NCI-H2196 (cell line): ENCODE measurements at regions not wholly inside any gene's neighbourhood (a gene's known extent, or its start where the extent isn't known, plus 50 kb on each side); places are given as distances from the start of the nearest gene placed in this dataset.

ENCODE experiments used
- DNase-seq: peaks from one replicate; lab custom pipeline; 2025; ENCODE audit not compliant: unreplicated experiment; lab: John Stamatoyannopoulos, UW

DNA sequence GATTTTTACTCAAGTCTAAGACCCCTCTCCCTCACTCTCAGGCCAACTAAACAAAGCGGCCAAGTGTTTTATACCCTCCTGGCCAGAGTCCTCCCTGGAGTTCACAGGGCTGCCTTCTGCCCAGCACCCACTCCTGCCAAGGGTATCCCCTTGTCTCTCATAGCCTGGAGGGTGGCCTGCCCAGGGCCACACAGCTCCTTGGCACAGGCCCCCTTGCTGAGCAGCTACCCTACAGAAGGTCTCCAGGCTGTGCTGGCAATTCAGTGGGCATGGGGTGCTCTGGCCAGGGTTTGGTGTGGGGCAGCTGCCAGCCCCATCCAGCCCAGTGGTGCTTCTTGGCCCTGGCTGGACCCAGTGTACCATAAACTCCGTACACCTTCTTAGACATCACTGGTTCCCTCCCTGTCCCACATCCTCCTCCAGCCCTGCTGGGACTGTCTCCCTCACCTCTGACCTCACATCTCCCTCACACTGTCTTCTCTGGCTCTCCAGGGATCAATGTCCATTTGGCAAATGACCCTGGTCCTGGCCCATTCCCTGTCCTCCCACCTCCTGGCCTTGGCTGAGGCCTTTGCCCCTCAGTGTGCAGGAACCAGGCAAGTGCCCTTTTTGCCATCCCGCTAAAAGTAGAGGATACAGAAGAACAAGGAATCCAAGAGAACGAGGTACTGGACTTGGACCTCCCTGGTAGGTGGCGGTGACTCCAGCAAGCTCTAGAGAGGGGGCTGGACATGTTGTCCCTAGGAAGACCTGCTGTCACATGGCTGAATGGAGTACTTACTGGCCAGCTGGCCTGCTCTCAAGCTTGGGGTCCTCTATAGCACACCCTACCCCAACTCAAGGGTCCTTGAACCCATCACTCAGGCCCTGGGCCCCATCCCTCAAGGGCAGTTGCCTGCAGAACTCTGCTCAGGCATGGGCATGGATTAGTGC, 50.0 kb upstream of the TRPM1 start:
- no peak for DNase-seq

DNA sequence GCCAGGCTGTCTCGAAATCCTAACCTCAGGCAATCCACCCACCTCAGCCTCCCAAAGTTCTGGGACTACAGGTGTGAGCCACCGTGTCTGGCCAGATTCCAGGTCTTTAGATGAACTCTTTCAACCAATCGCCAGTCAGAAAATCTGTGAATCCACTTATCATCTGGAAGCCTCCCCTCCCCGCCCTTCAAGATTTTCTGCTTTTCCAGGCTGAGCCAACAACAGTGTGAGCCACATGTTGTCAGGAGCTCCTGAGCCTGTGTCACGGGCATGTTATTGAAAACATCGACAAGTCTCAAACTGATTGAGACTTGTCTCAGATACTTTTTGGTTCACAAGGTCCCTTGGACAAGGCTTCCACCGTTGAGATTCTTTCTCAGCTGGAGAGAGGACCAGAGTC, 52.0 kb upstream of the TRPM1 start:
- no peak for DNase-seq

DNA sequence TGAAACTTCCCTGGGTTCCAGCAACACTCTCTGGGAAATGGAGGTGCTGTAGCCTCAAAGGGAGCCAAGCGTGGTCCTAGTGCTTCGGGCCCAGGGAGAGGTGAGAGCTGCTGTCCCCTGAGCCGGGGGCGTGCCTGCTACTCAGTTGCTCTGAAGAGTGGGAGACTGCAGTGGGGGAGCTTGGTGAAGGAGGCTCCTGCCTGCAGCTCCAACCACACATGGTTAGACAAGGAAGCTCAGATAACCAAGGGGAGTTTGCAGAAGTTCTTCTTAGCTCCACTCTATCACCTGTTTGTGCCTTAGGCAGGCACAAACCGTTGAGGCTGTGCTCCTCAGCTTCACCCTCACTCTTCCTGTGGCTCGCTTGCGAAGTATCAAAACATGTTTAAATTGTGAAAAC, 53.6 kb upstream of the TRPM1 start:
- DNase-seq: no peak

DNA sequence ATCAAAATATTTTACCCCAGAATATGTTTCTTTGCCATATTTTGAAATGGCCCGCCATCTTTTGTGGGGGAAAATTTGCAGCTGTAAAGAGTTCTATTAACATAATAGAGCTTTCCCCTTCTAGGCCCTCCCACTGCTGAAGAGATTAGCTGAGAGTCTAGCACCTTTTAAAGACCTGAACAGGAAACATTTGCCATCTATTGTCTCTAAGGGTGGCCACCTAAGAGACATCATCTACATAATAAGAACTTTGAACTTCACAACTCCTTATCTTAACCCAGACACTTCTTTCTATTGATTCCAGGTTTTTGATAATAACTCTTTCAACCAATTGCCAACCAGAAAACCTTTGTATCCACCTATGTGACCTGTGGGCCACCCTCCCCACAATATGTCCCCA, 54.7 kb upstream of the TRPM1 start:
- DNase-seq: no peak

DNA sequence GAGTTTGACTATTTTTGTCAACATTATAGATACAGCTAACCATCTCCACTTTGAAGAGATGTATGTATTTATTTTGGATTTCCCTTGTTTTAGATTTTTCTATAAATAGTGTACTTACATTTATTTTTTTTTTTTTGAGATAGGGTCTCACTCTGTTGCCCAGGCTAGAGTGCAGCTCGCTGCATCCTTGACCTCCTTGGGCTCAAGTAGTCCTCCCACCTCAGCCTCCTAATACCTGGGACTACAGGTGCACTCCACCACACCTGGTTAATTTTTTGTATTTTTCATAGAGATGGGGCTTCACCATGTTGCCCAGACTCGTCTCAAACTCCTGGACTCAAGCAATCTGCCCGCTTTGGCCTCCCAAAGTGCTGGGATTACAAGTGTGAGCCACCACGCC, 55.3 kb upstream of the TRPM1 start:
- no peak for DNase-seq

DNA sequence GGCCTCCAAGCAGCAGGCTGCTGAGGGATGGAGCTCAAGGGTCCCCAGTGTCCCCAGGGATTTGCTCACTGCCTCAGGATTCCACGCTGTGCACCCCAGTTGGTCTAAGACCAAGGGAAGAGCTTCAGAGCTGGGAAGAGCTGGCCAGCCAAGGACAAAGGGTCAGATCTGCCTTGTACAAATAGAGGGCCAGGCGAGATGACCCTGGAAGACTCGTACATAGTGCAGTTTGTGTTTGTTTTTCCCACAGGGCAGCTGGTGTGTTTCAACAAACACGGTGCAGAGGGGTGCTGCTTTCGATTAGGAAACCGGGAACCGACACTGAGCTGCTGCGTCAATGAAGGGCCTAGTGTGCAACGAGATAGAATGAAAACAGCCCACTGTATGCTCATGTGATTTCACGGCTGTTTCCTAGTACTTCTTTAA, 56.1 kb upstream of the TRPM1 start:
- no peak for DNase-seq

DNA sequence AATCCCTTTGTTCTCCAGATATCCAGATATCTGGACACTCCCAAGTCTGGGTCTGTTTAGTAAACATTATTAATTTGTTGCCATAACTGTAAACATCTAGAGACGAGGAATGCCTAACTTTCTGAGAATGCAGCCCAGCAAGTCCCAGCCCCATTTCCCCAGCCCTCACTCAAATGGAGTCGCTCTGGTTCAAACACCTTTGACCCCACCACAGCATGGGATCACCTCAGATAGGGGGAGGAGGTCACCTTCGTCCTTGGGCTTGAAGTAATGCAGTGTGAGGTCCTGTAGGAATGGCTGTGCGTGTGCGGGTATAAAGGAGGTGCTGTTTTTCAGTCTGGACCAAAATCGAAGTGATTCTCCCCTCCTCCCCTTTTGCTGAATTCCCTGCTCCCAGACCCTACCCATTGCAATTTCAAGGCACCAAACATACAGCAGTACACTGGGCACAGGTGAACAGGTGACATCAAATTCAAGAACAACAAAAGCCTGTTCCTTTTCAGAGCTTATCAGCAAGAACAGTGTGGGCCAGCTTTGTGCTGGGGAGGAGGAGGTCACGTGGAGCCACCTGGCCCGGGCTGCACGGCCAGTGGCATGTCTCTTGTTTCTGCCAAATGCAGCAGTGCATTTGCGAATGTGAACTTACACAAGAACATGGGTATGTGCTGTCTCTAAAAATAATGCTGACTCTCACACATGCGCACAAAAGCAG, 57.5 kb upstream of the TRPM1 start:
- no peak for DNase-seq

DNA sequence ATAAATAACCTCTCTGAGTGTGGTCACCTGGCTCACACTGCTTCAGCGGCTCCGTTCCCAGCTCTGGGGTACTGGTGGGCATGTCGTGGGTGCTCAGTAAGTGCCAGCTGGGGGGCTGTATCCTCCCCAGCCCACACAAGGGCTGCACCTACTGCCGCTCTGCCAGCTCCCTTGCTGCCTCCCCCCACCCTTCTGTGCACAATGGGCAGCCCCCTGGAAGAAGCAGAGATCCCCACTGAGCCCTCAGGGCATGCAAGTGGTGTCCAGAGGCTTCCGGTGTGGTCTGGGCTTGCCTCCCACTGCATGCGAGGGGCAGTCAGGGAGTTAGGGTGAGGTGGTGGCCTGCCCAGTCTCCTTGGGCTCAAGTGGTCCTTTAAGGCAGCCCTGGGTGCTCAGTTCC, 58.3 kb upstream of the TRPM1 start:
- no peak for DNase-seq

DNA sequence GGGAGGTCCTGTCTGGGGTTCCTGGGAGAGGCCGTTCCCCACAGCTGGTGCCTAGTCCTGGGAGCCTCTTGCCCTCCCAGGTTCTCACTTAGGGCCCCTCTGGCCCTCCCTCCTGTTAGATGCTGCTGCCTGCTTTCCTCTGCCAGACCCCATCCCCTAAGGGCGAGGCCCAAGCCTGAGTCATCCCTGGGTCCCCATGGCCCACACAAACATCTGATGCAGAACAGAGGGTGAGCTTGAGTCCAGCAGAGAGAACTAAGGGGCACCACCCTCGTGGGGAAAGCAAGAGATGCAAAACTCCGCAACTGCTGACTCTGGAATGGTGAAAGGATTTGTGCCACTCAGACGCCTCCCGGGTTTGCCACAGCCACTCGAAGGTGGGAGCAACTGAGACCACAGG, 58.8 kb upstream of the TRPM1 start:
- DNase-seq: no peak

DNA sequence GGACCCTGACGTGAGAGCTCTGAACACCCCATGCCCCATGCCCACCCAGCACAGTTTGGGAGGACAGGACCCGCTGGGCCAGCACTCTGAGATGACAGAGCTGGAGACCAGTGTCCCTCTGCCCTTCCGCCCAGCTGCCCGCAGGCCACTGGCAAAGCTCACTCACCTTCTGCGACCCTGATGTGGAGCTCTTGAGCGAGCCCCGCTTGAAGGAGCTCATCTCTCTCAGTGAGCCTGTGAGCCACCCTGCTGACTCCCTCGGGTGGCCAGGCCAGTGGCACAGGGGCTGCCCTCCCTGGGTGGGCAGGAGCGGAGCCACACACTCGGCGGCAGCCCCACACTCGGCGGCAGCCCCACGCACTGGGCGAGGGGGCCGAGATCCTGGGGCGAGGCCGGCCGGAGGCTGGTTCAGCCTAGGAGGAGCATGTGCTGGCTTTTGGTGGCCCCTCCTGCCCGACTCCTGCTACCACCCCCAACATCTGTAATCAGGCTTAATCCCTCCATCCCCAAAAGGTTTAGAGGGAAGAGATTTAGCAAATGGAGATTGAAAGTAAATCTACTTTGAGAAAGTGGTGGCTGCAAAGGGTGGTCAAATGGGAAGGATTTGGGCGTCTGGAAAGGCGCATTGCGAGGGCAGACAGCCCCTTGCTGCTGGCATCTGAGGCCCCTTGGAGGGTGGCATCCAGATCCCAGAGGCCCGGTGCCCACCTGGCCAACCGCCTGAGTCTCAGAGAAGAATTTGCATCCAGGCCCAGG, 59.4 kb upstream of the TRPM1 start:
- DNase-seq: no peak

DNA sequence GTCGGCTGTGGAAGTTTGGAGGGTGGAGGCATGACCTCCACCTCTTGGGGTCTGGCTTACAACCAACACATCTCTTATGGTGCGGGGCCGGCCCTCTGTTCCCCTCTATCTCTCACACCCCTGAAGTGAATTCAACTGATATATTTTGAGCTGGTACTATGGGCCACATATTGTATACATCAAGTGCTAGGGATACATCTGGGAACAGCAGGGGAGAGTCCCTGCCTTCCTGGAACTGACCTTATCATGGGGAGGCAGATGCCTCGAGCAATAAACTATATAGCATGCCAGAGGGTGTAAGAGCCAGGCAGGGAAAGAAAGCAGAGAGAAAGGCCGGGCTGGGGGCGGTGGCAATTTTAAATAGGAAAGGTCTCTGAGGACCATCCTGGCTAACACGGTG, 60.4 kb upstream of the TRPM1 start:
- no peak for DNase-seq

DNA sequence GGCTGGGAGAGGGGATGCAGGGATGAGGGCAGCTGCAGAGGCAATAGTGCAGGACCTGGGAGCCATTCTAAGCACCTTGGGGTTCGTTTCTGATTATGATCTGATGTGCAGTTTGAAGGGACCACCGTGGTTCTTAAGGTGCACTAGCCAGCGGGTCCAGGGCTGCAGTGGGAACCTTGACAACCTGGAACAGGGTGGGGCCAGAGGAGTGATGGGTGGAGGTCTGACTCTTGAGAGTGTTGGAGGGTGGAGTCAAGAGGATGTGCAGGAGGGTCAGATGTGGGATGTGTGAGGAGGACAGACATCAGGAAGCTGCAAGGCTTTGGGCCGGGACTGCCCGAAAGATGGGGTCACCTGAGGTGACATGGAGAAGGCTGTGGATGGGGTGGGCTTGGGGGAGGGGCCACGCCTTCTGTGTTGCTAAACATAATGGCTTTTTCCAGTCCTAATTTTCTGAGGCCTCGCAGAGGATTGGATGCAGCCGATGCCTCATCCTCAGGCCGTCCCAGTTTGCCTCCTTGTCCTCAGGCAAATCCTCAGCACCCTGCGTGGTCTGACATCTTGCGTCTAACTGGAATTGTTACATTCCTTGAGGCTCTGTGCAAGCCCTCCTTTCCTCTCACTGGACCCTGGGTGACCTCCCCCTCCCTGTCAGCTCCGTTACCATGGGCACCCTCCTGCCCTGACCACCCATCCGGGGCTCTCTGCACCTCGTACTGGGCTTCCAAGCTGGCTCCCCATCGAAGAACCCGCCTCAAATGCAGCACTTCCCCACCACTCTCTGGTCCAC, 61.4 kb upstream of the TRPM1 start:
- no peak for DNase-seq

DNA sequence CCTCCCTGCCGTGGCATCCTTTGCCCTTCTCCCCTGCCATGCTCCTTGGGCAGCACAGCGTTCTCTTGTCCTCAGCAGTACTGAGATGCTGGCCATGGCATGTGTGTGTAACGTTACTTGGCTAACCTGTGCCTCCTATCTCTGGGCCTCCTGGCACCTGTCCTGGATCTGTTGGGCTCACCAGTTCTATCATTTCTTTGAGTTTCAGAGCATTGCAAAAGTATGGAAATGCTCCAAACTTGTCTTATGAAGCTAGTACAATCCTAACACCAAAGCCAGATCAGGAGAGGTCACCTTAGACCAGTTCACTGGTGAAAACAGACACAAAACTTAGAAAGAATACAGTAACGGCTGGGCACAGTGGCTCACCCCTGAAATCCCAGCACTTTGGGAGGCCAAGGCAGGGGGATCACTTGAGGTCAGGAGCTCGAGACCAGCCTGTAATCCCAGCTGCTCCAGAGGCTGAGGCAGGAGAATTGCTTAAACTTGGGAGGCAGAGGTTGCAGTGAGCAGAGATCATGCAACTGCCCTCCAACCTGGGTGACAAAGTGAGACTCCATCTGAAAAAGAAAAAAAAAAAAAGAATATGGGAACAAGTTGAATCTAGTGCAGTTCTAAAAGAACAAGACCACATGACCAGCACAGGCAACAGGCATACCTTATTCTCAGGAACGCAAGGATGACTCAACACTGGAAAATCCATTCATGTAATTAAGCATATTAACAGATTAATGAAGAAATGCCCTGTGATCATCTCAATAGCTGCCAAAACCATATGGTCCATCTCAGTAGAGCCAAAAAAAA, 62.4 kb upstream of the TRPM1 start:
- no peak for DNase-seq

DNA sequence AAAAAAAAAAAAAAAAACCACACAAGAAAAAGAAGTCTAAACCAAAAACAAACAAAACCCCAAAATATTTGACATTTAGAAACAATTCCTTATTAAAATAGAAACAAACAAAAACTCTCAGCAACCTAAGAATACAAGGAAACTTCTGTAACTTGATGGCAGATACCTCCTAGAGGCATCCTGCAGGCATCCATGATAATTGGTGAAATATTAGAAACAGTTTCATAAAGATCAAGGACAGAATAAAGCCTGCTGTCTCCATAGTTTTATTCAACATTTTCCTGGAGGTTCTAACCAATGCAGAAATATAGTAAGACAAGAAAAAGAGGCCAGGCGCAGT, 63.0 kb upstream of the TRPM1 start:
- no peak for DNase-seq

DNA sequence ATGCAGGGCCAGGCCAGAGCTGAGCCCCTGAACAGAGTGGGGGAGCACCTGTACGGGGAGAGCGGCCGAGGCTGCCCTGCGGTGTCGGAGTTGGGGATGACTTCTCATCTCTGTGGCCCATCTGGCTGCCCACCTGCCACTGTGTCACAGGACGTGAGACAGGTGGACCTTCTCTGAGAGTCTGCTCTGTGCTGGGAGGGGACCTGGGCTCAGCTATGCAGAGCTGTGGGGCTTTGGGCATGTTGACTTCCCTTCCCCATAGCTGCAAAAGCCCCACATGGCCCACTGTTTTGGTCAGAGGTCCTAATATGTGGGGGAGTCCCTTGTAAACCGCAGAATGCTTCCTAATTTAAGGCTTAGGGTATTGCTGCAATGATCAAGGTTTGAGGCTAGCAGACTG, 68.0 kb upstream of the TRPM1 start:
- DNase-seq: no peak

DNA sequence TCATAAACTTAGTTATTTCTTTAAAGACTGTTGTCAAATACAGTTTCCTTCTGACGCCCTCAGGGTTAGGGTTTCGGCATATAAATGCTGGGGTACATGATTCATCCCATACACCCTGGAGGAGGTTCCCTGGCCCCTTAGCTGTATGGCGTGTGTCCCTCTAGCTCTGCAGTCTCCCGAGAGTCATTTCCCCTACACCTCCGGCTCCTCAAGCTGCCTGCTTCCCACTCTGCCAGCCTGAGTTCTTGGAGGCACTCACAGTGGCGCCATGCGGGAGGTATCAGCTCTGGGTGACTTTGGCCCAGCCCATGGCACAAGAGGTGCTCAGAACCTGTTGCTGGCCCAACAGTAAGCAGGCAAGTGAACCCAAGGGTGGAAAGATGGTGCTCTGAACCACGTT, 70.2 kb upstream of the TRPM1 start:
- no peak for DNase-seq

DNA sequence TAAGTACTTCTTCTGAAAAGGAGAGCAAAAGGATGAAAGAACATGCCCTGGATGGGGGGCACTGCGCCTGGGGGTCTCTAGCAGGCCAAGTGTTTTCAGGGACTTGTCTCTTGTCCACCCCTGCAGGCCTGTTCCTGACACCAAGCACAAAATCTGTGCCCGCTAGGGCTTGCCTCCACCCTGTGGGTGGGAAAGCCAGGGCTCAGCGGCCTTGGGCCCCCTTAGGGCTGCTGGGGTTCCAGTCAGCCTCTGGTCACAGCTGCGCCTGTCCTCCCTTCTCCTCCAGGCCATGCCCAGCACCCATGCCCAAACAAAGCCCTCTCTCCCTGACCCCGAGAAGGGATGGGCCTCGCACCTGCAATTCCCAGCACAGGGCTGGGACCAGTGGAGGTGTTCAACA, 71.1 kb upstream of the TRPM1 start:
- no peak for DNase-seq

DNA sequence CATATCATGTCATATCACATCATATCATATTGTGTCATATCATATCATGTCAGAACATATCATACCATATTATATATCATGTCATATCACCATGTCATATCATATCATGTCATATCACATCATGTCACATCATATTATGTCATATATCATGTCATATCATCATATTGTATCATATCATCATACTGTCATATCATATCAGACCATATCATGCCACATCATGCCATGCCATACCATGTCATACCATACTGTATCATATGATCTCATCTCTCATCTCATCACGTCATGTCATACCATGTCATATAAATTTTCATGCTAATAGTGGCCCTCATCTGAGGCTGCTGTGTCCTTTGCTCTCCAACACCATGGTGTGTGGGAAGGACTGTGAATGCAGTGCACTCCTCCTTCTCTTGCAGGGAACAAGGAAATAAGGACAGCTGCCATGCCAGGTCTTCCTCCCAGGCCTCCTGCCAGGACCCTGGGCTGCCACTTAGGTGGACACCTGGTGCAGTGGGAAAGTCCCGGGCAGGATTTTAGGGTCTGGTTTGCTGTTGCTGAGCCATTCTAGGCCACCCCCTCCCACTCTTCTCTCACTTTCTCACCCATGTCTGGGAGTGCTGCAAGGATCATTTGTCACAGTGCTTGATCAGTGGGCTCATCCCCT, 72.4 kb upstream of the TRPM1 start:
- DNase-seq: no peak

DNA sequence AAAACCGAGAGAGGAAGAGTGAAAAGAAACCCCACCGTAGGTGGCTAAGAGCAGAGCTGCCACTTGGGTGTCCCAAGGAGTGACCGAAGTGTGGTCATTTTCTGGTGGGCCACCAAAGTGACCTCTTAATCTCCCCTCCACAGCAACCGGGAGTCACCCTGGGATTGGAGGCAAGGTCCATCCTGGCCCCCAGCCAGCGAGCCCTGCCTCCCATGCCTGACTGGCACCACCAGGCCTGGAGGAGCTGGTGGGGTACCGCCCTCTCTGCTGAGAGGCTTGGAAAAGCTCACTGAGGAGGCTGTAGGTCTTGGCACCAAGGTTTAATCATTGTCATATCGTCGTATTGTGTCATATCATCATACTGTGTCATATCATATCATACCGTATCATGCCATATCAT, 74.0 kb upstream of the TRPM1 start:
- DNase-seq: no peak

DNA sequence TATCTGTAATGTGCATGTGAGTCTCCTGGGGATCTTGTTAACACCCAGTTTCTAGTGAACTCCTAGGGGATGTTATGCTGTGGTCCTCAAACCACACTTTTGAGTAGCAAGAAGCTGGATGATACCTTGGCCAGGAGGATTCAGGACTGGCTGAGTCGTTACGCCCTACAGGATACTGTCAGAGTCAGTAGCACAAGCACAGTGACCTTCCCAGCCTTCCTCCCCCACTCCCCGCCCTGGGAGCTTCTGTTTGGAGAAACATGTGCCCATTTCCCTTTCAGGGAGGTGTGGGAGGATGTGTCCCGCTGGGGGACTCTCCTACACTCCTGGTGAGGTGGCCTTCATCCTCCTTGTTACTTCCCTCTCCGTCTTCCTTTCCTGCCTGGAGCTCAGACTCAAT, 76.4 kb upstream of the TRPM1 start:
- DNase-seq: no peak
